KMS-11 (cell line): ENCODE measurements at regions not wholly inside any gene's neighbourhood (a gene's known extent, or its start where the extent isn't known, plus 50 kb on each side); places are given as distances from the start of the nearest gene placed in this dataset.

ENCODE experiments used
- H2AFZ ChIP-seq: fragments of 200-600 bp; sonication (generic); 2 replicates; pipeline ENCODE4 v1.6.1; 2016; ENCODE audit warnings: antibody characterized with exemption, mixed run types, low read depth
- H3K27ac ChIP-seq: fragments of 200-600 bp; sonication (generic); 2 replicates; pipeline ENCODE4 v1.6.1; 2016; ENCODE audit warnings: mild to moderate bottlenecking, mixed run types
- H3K27me3 ChIP-seq: fragments of 200-600 bp; sonication (generic); 2 replicates; pipeline ENCODE4 v1.6.1; 2017; ENCODE audit warnings: mild to moderate bottlenecking, low read depth, mixed run types, moderate library complexity; ENCODE audit not compliant: insufficient read depth
- H3K36me3 ChIP-seq: fragments of 200-600 bp; sonication (generic); 2 replicates; pipeline ENCODE4 v1.6.1; 2017; ENCODE audit warnings: mild to moderate bottlenecking, mixed run types; ENCODE audit not compliant: insufficient read depth
- H3K4me1 ChIP-seq: fragments of 200-600 bp; sonication (generic); 2 replicates; pipeline ENCODE4 v1.6.1; 2016; ENCODE audit warnings: mild to moderate bottlenecking, low read depth, mixed run types; ENCODE audit not compliant: poor library complexity, severe bottlenecking
- H3K4me2 ChIP-seq: fragments of 200-600 bp; sonication (generic); 2 replicates; pipeline ENCODE4 v1.7.0; 2016; ENCODE audit warnings: mild to moderate bottlenecking, mixed run types
- H3K4me3 ChIP-seq: fragments of 200-600 bp; sonication (generic); IDR thresholded peaks from 2 replicates; pipeline ENCODE4 v1.6.1; 2017; ENCODE audit warnings: low read depth, low read length, mixed read lengths; ENCODE audit not compliant: insufficient read depth
- H3K79me2 ChIP-seq: fragments of 200-600 bp; sonication (generic); 2 replicates; pipeline ENCODE4 v1.6.1; 2016; ENCODE audit warnings: low read depth, mixed run types; ENCODE audit not compliant: insufficient read depth
- H3K9ac ChIP-seq: fragments of 200-600 bp; sonication (generic); 2 replicates; pipeline ENCODE4 v1.6.1; 2016; ENCODE audit warnings: mild to moderate bottlenecking, mixed run types
- H4K20me1 ChIP-seq: fragments of 200-600 bp; sonication (generic); 2 replicates; pipeline ENCODE4 v1.6.1; 2016; ENCODE audit warnings: mild to moderate bottlenecking, mixed run types; ENCODE audit not compliant: insufficient read depth
- TF ChIP-seq, protein P1 (sequence below): fragments of 200-600 bp; sonication (generic); conservative IDR thresholded peaks from 2 replicates; pipeline ENCODE4 v1.6.1; 2017; ENCODE audit warnings: low read depth, mild to moderate bottlenecking, antibody characterized with exemption, low read length, moderate library complexity, mixed read lengths

DNA sequence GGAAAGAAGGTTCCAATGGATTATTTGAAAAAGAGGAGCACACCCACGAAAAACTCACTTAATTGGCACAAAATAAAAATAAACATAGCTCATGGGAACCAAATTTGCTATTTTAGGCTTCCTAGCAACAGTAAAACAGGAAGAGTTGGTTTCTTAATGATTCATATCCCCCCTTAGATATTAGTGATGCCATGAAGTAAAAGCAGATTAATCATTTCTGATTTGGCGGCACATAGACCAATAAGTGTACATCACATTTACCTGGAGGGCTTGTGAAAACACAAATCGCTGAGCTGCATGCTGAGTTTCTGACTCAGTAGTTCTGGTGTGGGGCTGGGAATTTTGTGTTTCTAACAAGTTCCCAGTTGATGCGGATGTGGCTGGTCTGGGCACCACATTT lies 260.4 kb downstream of the SLC4A3 start:
- Histone ChIP-seq H3K9ac (no peak overlapping the region), H3K36me3 (no peaks in the 10 kb centered on the region), H3K27ac (no peak overlapping the region), H2AFZ (no peak overlapping the region), H4K20me1 (no peaks in the 10 kb centered on the region), H3K4me3 (no peak overlapping the region), H3K79me2 (no peaks in the 10 kb centered on the region), H3K4me2 (no peak overlapping the region), H3K27me3 (no peaks in the 10 kb centered on the region), H3K4me1 (no peaks in the 10 kb centered on the region)
- TF ChIP-seq, protein P1, sequence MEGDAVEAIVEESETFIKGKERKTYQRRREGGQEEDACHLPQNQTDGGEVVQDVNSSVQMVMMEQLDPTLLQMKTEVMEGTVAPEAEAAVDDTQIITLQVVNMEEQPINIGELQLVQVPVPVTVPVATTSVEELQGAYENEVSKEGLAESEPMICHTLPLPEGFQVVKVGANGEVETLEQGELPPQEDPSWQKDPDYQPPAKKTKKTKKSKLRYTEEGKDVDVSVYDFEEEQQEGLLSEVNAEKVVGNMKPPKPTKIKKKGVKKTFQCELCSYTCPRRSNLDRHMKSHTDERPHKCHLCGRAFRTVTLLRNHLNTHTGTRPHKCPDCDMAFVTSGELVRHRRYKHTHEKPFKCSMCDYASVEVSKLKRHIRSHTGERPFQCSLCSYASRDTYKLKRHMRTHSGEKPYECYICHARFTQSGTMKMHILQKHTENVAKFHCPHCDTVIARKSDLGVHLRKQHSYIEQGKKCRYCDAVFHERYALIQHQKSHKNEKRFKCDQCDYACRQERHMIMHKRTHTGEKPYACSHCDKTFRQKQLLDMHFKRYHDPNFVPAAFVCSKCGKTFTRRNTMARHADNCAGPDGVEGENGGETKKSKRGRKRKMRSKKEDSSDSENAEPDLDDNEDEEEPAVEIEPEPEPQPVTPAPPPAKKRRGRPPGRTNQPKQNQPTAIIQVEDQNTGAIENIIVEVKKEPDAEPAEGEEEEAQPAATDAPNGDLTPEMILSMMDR = no peak

DNA sequence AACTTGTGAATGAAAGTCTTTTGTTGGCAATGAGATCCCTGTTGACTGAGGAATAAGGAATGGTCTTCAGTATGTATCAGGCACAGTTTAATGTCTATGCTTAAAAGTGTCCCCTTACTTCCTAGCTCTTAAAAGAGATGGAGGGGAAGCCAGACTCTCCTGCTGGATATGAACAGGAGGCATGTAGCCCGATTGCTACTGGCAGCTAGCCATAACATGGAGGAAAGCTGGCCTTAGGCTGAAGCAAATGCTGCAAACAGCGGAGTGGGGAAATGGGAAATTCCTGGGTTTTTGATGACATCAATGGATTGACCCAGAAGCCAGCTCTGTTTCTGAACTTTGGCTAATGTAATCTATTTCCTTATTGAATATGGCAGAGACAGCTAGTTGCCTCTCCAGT lies 266.1 kb downstream of the SLC4A3 start:
- H3K9ac ChIP-seq = no peak overlapping the region
- no peak overlapping the region for H3K4me3 ChIP-seq
- H4K20me1 ChIP-seq = no peaks in the 10 kb centered on the region
- no peaks in the 10 kb centered on the region for H3K36me3 ChIP-seq
- H3K79me2 ChIP-seq = no peaks in the 10 kb centered on the region
- no peak overlapping the region for H2AFZ ChIP-seq
- no peaks in the 10 kb centered on the region for H3K4me1 ChIP-seq
- no peak overlapping the region for H3K27ac ChIP-seq
- TF ChIP-seq, protein P1 = no peak
- no peaks in the 10 kb centered on the region for H3K27me3 ChIP-seq
- H3K4me2 ChIP-seq = no peak overlapping the region

- no peaks in the 10 kb centered on the region for H3K27me3 ChIP-seq
- H3K4me3 ChIP-seq = no peak overlapping the region
- H4K20me1 ChIP-seq = no peaks in the 10 kb centered on the region
- H3K27ac ChIP-seq = no peak overlapping the region
- no peaks in the 10 kb centered on the region for H3K79me2 ChIP-seq
- no peaks in the 10 kb centered on the region for H3K4me1 ChIP-seq
- H3K4me2 ChIP-seq = no peak overlapping the region
- TF ChIP-seq, protein P1 = no peak
- H3K9ac ChIP-seq = no peak overlapping the region
- H2AFZ ChIP-seq = no peak overlapping the region
- H3K36me3 ChIP-seq = no peaks in the 10 kb centered on the region
Observed at GRCh38 chr2:219897456-219897855, 270.0 kb downstream of the SLC4A3 start.

DNA sequence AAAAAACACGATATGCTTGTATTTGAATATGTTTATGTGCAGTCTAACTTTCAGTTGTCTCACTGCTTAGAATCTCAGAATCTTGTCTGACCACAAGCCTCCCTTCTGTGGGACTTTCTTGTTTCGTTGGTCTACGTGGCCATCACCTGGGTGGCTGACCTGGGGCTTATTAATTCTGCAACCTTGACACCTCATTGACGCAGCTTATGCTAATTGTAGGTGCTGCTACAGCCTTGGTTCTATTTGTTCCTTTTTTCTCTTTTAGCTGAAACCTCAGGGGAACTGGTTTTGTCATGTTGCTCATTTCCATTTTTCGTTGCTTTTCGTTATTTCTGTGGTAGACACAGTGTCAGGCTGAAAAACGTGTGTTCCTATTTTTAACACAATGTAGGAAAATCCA lies 273.7 kb downstream of the SLC4A3 start:
- no peak overlapping the region for H3K4me2 ChIP-seq
- no peaks in the 10 kb centered on the region for H4K20me1 ChIP-seq
- H3K27me3 ChIP-seq = no peaks in the 10 kb centered on the region
- no peaks in the 10 kb centered on the region for H3K36me3 ChIP-seq
- H2AFZ ChIP-seq = no peak overlapping the region
- H3K4me3 ChIP-seq = no peak overlapping the region
- H3K27ac ChIP-seq = no peak overlapping the region
- H3K79me2 ChIP-seq = no peaks in the 10 kb centered on the region
- no peak overlapping the region for H3K9ac ChIP-seq
- H3K4me1 ChIP-seq = no peaks in the 10 kb centered on the region
- TF ChIP-seq, protein P1 = no peak
